Peyer's patch (tissue), 4 donors: ENCODE measurements at regions not wholly inside any gene's neighbourhood (a gene's known extent, or its start where the extent isn't known, plus 50 kb on each side); places are given as distances from the start of the nearest gene placed in this dataset.

Source experiments
- CTCF ChIP-seq, 6 experiments: fragments of 450-650 bp in 4 of 6; fragments of 200-600 bp in 2 of 6; sonication (generic) in 1 of 6; IDR thresholded peaks; one replicate each; pipeline ENCODE4 v1.5.1; 2017 to 2019; ENCODE audit warnings: antibody characterized with exemption in 6 of 6, mild to moderate bottlenecking in 3 of 6, moderate library complexity in 1 of 6
- POLR2A ChIP-seq, 2 donors: fragments of 450-650 bp; IDR thresholded peaks; one replicate each; pipeline ENCODE4 v1.5.1; 2017; ENCODE audit warnings: antibody characterized with exemption in 2 of 2, mild to moderate bottlenecking in 2 of 2, moderate library complexity in 2 of 2

GRCh38 chr14:98131406-98131805 lies 1140.6 kb downstream of the BCL11B start:
- no peak for TF ChIP-seq CTCF (IDR thresholded peaks at IDR 0.05)
- no peak for TF ChIP-seq POLR2A (IDR thresholded peaks at IDR 0.05)
